Muscle of arm (tissue), 1 donor: ENCODE measurements at regions not wholly inside any gene's neighbourhood (a gene's known extent, or its start where the extent isn't known, plus 50 kb on each side); places are given as distances from the start of the nearest gene placed in this dataset.

ENCODE experiments used
- DNase-seq: peaks from one replicate; pipeline ENCODE4 v3.0.0-alpha.2; 2013

- no peak for DNase-seq
Measured at GRCh38 chr1:29973406-29973805, 737.1 kb downstream of the PTPRU start.

- no peak for DNase-seq
Measured at GRCh38 chr1:29972421-29973053, 736.2 kb downstream of the PTPRU start.

DNA sequence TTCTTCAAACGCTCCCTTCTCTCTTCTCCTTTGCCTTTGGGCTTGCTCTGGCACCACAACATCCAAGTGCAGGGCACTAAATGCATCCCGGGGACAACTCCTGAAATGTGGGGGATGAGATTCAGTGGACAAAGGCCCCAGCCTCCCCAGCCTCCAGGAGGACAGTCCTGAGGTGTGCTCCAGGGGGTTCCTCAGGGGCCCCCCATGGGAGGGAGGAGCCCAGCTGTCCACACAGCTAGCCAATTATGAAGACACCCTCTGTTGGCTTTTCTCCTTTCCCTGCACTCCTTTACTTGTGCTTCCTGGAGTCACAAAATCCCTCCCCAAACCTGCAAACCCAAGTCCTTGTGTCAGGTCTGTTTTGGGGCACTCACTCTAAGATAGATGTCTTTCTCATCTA lies 735.4 kb downstream of the PTPRU start:
- no peak for DNase-seq

- DNase-seq: no peak
Measured at GRCh38 chr1:29970747-29971325, 734.5 kb downstream of the PTPRU start.

GRCh38 chr1:29969576-29969975 lies 733.3 kb downstream of the PTPRU start:
- no peak for DNase-seq

- DNase-seq: no peak
Measured at GRCh38 chr1:29967261-29967660, 730.9 kb downstream of the PTPRU start.

DNA sequence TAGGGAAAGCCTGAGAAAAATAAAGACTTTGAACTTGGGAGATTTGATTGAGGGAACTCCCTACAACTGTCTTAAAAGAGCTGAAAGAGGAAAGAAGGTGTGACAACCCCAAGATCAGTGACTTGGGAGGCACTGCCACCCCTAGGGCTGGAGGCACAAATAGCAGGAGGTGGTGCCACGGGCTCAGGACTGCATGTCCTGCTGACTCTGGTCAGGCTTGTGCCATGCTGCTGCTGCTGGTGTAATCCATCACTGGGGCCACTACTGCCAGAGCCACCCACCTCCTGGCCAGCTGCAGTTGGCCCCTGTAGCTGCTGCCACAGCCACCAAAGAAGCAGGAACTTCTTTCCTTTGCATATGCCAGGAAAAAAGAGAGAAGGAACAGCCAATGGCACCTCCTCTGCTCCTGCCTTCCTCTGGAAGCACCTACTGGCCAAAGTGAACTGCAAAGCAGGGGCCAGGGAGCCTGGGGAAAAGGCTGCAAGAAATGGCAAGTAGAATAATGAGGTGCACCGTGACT lies 730.3 kb downstream of the PTPRU start:
- DNase-seq: no peak

DNA sequence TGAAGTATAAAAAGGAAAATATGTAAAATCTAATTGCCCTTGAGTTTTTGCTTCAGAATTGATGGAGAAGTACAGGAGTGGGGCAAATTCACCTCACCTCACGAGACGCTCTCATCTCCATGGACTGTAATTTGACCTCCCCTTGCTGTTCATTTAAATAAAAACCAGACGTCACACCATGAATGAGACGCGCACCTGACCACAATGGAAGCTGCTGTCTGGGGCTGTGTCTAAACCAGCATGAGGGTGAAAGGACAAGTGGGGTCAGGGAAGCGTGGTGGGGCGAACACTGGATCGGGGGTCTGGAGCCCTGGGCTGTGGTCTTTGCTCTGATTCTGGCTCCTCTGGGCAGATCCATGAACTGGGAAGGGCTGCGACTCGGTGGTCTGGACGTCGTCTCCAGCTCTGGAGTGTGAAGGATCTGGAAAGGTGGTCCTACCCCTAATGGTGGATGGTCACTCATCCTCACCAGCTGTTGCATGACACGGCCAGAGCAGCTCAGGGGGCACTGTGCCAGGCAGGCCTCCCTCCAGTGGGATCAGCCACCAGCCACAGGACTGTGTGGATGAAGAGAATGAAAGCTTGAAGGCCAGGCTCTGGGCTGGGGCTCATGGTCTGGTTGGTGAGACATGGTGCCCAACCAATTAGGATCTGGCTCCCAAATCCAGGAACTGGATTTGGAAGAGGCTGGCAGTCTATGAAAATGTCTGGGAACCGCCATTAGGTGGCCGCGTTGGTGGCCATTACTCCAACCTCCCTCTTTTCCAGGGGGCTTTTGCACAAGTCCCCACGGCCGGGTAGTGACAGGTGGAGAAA lies 728.6 kb downstream of the PTPRU start:
- DNase-seq: no peak

- DNase-seq: no peak
Measured at GRCh38 chr1:29963946-29964345, 727.6 kb downstream of the PTPRU start.

DNA sequence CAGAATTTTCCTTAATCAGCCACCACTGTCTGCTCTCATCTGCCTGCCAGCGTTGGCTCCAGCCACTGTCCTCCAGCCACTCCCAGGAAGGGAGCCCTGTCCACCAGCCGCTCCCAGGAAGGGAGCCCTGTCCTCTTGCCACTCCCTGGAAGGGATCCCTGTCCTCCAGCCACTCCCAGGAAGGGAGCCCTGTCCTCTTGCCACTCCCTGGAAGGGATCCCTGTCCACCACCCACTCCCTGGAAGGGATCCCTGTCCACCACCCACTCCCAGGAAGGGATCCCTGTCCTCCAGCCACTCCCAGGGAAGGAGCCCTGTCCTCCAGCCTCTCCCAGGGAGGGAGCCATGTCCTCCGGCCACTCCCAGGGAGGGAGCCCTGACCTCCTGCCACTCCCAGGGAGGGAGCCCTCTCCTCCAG lies 726.5 kb downstream of the PTPRU start:
- DNase-seq: no peak

DNA sequence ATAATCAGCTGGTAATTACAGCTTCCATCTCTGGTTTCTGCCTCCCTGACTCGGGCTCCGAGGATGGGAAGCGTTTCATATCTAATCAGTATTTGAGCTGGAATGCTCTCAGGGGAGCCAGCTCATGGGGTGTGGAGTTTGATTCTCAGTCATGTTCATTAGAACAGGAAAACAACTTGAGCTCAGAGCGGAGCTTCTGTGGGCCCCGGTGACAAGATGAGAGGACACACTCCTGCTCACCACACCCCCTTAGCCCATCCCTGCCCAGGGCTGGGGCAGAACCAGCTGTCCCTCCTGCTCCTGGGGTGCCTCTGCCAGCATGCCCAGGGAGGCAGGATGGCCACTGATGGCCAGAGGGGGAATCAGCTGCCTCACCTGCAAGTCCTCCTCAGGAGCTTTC lies 726.0 kb downstream of the PTPRU start:
- no peak for DNase-seq

GRCh38 chr1:29961293-29962059 lies 725.2 kb downstream of the PTPRU start:
- DNase-seq: no peak

GRCh38 chr1:29960876-29961275 lies 724.6 kb downstream of the PTPRU start:
- DNase-seq: no peak

GRCh38 chr1:29960156-29960755 lies 723.9 kb downstream of the PTPRU start:
- DNase-seq: no peak

DNA sequence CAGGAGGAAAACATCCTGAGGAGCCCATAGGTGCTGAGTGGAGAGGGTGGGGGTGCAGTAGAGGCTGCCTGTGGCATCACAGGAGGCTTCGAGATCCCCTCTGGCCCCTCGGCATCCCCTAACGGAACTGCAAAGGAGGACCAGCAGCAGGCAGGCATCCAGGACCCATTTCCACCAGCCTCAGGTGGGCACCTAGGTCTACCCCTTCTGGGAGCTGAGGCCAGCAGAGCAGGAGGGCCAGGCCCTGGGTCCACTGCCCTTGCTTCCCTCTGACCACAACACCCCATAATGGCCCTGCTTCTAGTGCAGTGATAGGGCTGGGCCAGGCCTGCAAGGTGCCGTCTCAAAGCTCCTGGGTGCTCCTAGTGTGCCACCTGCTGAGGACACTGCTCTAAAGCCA lies 723.0 kb downstream of the PTPRU start:
- no peak for DNase-seq

DNA sequence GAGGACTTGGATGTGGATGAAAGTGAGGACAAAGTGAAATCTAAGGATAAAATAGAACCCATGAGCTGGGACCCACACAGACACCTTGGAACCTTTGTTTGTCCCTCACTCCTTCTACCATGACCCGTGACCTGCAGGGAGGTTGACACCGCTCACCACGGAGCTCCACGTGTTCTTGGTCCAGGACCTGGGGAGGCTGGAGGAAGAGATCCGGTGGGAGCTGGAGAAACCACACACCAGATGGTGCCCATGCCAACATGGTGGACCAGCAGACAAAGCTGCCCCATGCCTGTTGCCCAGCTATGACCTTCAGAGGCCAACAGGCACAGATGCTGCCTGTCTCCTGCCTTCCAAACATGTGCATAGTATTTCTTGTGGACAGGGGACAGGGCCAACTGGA lies 721.9 kb downstream of the PTPRU start:
- no peak for DNase-seq

DNA sequence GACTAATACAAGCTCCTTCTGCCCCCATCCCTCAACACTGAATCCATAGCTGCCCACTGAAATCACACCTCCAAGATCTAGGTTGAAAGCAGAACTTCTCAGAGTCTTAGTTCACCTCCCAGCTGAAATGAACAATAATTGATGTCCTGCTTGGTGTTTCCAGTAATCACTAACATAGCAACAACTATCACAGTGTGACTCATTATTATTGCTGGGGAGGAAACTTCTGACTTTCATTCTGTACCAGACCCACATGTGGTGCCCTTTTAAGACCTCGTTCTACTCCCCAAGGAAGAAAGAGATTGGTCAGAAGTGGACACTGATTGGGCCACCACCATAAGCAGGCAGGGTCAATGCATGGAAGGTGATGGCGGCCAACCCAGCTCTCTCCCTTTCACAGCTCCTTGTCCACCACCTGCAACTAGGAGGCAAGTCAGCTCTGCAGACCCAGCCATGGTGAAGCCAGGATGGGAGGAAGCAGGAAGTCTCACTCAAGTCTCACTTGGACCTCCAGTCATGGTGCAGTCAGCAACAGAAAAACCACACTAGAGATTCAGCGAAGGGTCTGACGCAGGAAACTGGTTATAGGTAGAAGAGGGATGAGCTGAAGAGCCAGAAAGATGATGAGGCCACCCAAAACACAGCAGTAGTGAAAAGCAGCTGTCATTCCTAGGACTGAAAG lies 720.2 kb downstream of the PTPRU start:
- no peak for DNase-seq

DNA sequence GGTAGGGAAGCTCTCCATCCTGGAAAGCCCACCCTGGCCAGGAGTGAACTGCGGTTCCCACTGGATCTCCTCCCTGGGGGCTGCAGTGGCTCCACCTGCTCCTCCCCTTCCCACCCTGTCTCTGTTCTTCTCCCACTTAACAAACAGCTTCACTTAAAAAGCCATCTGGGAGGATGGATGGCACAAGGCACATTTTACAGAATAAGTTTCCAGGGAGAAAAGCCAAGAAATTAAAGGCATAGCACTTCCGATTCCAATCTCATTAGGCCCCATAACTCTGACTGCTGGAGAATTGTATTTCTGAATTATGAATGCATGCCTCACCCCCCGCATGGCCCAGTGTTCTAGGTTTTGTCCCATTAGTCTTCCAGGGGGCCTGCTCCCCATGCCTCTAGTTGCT lies 718.3 kb downstream of the PTPRU start:
- no peak for DNase-seq

GRCh38 chr1:29953961-29954360 lies 717.6 kb downstream of the PTPRU start:
- no peak for DNase-seq

DNA sequence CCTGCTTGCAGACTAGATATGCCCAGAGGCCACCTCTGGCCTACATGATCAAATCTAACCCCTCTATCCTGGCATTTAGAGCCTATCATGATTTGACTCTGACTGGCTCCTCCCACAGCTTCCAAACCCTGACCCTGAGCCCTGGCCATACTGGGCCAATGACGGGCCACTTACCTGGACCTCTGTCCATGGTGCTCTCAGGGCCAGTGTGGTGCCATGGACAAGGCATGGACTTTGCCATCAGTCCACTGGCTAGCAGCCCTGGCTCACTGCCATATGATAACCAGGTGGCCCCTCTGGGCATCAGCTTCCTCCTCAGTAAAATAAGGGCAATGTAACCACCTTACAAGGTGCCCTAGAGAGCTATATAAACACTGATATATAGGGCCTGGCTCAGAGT lies 713.4 kb downstream of the PTPRU start:
- DNase-seq: no peak

- no peak for DNase-seq
Measured at GRCh38 chr1:29948581-29948980, 712.3 kb downstream of the PTPRU start.
